Fibroblast of pulmonary artery (primary cell): ENCODE measurements at regions not wholly inside any gene's neighbourhood (a gene's known extent, or its start where the extent isn't known, plus 50 kb on each side); places are given as distances from the start of the nearest gene placed in this dataset.

Experiments used
- DNase-seq: peaks from one replicate; pipeline ENCODE4 v3.0.0-alpha.2; 2010; ENCODE audit warnings: low read depth
- H3K4me3 ChIP-seq: replicated peaks from 2 replicates; pipeline ENCODE4 v1.5.1; 2011; ENCODE audit warnings: low read depth, mild to moderate bottlenecking, control low read depth, low read length, moderate library complexity
- CTCF ChIP-seq: IDR thresholded peaks from 2 replicates; pipeline ENCODE4 v1.5.1; 2011; ENCODE audit warnings: mild to moderate bottlenecking, control low read depth, low read length, inconsistent platforms; ENCODE audit errors: missing control alignments

- no peak for TF ChIP-seq CTCF
- DNase-seq, result peak; percentile 38
- H3K4me3 ChIP-seq, result no peak overlapping the region
Observed at GRCh38 chr2:82650038-82650437, 1809.0 kb downstream of the SUCLG1 start.

GRCh38 chr2:82641598-82642180, 1817.4 kb downstream of the SUCLG1 start:
- no peak for DNase-seq

GRCh38 chr2:82636402-82637020, 1822.6 kb downstream of the SUCLG1 start:
- no peak for TF ChIP-seq CTCF
- no peak overlapping the region for H3K4me3 ChIP-seq
- peak; percentile 35 for DNase-seq

More at GRCh38 chr2:82641598-82642180, 1817.4 kb downstream of the SUCLG1 start:
- no peak overlapping the region for H3K4me3 ChIP-seq
- no peak for TF ChIP-seq CTCF

GRCh38 chr2:82599021-82599420, 1860.1 kb downstream of the SUCLG1 start:
- H3K4me3 ChIP-seq, result no peak overlapping the region
- no peak for DNase-seq
- no peak for TF ChIP-seq CTCF

GRCh38 chr2:82596581-82596980, 1862.5 kb downstream of the SUCLG1 start:
- DNase-seq, result no peak
- H3K4me3 ChIP-seq, result no peak overlapping the region
- no peak for TF ChIP-seq CTCF

GRCh38 chr2:82591718-82592117, 1867.4 kb downstream of the SUCLG1 start:
- no peak overlapping the region for H3K4me3 ChIP-seq
- DNase-seq, result no peak
- TF ChIP-seq CTCF, result no peak

- no peak for TF ChIP-seq CTCF
- DNase-seq, result no peak
- no peak overlapping the region for H3K4me3 ChIP-seq
Observed at GRCh38 chr2:82576656-82577055, 1882.4 kb downstream of the SUCLG1 start.
